HepG2 (cell line): ENCODE measurements at regions not wholly inside any gene's neighbourhood (a gene's known extent, or its start where the extent isn't known, plus 50 kb on each side); places are given as distances from the start of the nearest gene placed in this dataset.

ENCODE experiments used
- ATAC-seq: fragments of 200-7000 bp; cut with Tn5 transposase; 3 replicates; pipeline ENCODE4 v1.9.1; 2020; ENCODE audit warnings: mild to moderate bottlenecking, moderate library complexity
- BruUV-seq: library from RNA; stranded (reverse); fragments of 400-500 nt; replicated peaks from 2 replicates; lab custom pipeline; 2021; lab: Mats Ljungman, UMichigan
- CTCF ChIA-PET: fragments of 300-600 bp; formaldehyde crosslinking; extraction: SDS; loops from one replicate; lab custom pipeline; 2021; ENCODE audit warnings: low total read pairs, inconsistent platforms, low intra/inter-chr PET ratio; lab: Yijun Ruan, JAX
- POLR2A ChIA-PET: fragments of 350-600 bp; sonication (Branson Sonifier 250); formaldehyde crosslinking; loops from one replicate; lab custom pipeline; 2020; ENCODE audit warnings: antibody characterized with exemption, inconsistent platforms; lab: Yijun Ruan, JAX
- DNase-seq: peaks from one replicate; pipeline ENCODE4 v3.0.0-alpha.2; 2015; ENCODE audit warnings: low spot score
- FAIRE-seq: peaks from 3 replicates; lab custom pipeline; 2011; peaks lifted over from hg19 to GRCh38; lab: Jason Lieb, UNC
- H2AFZ ChIP-seq: one replicate; pipeline ENCODE4 v1.6.1; 2011; ENCODE audit warnings: low read length, inconsistent platforms
- H3K27ac ChIP-seq: fragments of 300-600 bp; 3 replicates; pipeline ENCODE4 v1.8.0; 2011; ENCODE audit warnings: mixed run types, mild to moderate bottlenecking, mixed read lengths, low read length, inconsistent platforms; ENCODE audit not compliant: insufficient read depth; ENCODE audit errors: extremely low read length
- H3K27me3 ChIP-seq, 2 experiments: fragments of 200-600 bp in 1 of 2; 2 replicates in 1 of 2; 3 replicates in 1 of 2; pipeline versions ENCODE4 v1.6.0 to v1.8.0; 2011; ENCODE audit warnings: low read length in 2 of 2, mild to moderate bottlenecking in 2 of 2, moderate library complexity in 2 of 2, inconsistent platforms in 1 of 2; ENCODE audit not compliant: insufficient read depth in 2 of 2, control insufficient read depth in 1 of 2
- H3K36me3 ChIP-seq, 2 experiments: fragments of 200-600 bp in 1 of 2; replicated peaks in 1 of 2; 2 replicates in 1 of 2; 3 replicates in 1 of 2; pipeline versions ENCODE4 v1.5.1 to v1.8.0; 2011; ENCODE audit warnings: low read length in 2 of 2, inconsistent platforms in 1 of 2; ENCODE audit not compliant: insufficient read depth in 2 of 2, control insufficient read depth in 1 of 2
- H3K4me1 ChIP-seq: 2 replicates; pipeline ENCODE4 v1.5.1; 2012; ENCODE audit warnings: low read length, inconsistent platforms; ENCODE audit not compliant: insufficient read depth
- H3K4me2 ChIP-seq: 2 replicates; pipeline ENCODE4 v1.6.0; 2011; ENCODE audit warnings: low read depth, low read length, inconsistent platforms
- H3K4me3 ChIP-seq, 3 experiments: fragments of 200-600 bp in 1 of 3; sonication (generic), shearing (Covaris generic) in 1 of 3; replicated peaks in 1 of 3; 2 replicates each; pipeline ENCODE4 v1.5.1; 2011 to 2016; ENCODE audit warnings: low read length in 3 of 3, inconsistent platforms in 2 of 3, low read depth in 2 of 3, mild to moderate bottlenecking in 2 of 3, control low read depth in 1 of 3, mixed read lengths in 1 of 3; ENCODE audit not compliant: insufficient read depth in 1 of 3
- H3K79me2 ChIP-seq: one replicate; pipeline ENCODE4 v1.6.1; 2011; ENCODE audit warnings: low read length, inconsistent platforms; ENCODE audit not compliant: insufficient read depth
- H3K9ac ChIP-seq: 2 replicates; pipeline ENCODE4 v1.6.0; 2011; ENCODE audit warnings: mild to moderate bottlenecking, low read depth, low read length, inconsistent platforms; ENCODE audit not compliant: insufficient read depth
- H3K9me3 ChIP-seq: 2 replicates; pipeline ENCODE4 v1.5.1; 2012; ENCODE audit warnings: mild to moderate bottlenecking, low read length
- H4K20me1 ChIP-seq: 2 replicates; pipeline ENCODE4 v1.6.0; 2011; ENCODE audit warnings: inconsistent platforms, mild to moderate bottlenecking, low read length, moderate library complexity; ENCODE audit not compliant: insufficient read depth
- CERS6 ChIP-seq: sonication (generic); formaldehyde crosslinking; IDR thresholded peaks from 2 replicates; pipeline ENCODE4 v1.5.0; 2020; ENCODE audit warnings: missing genetic modification reagents
- EEA1 ChIP-seq: sonication (generic); formaldehyde crosslinking; IDR thresholded peaks from 2 replicates; pipeline ENCODE4 v1.5.1; 2020; ENCODE audit warnings: mild to moderate bottlenecking, missing genetic modification reagents, borderline replicate concordance
- NR3C1 ChIP-seq: sonication (generic); formaldehyde crosslinking; IDR thresholded peaks from 2 replicates; pipeline ENCODE4 v1.4.0; 2020; ENCODE audit warnings: missing genetic modification reagents
- PAWR ChIP-seq: sonication (generic); formaldehyde crosslinking; IDR thresholded peaks from 2 replicates; pipeline ENCODE4 v1.4.0; 2020; ENCODE audit warnings: missing genetic modification reagents, mild to moderate bottlenecking, borderline replicate concordance
- PRPF4 ChIP-seq: fragments of 200-400 bp; formaldehyde crosslinking; IDR thresholded peaks from 2 replicates; pipeline ENCODE4 v1.6.1; 2016; ENCODE audit warnings: low read length, low read depth; ENCODE audit not compliant: poor library complexity, severe bottlenecking
- PTBP1 ChIP-seq: fragments of 200-400 bp; formaldehyde crosslinking; IDR thresholded peaks from 2 replicates; pipeline ENCODE4 v1.6.1; 2018; ENCODE audit warnings: low read length, low read depth; ENCODE audit not compliant: poor library complexity, severe bottlenecking
- RBM39 ChIP-seq: fragments of 200-400 bp; formaldehyde crosslinking; IDR thresholded peaks from one replicate; pipeline ENCODE4 v1.6.1; 2018; ENCODE audit warnings: antibody characterized with exemption, mild to moderate bottlenecking, low read depth, low read length; ENCODE audit not compliant: poor library complexity, severe bottlenecking
- REPIN1 ChIP-seq: sonication (generic); formaldehyde crosslinking; IDR thresholded peaks from 2 replicates; pipeline ENCODE4 v1.8.0; 2022; ENCODE audit warnings: missing genetic modification reagents, low read depth, mild to moderate bottlenecking, borderline replicate concordance
- RFX1 ChIP-seq: fragments of 450-650 bp; IDR thresholded peaks from 2 replicates; pipeline ENCODE4 v1.6.1; 2017
- ZMAT5 ChIP-seq: sonication (generic); formaldehyde crosslinking; IDR thresholded peaks from 2 replicates; pipeline ENCODE4 v1.5.0; 2020; ENCODE audit warnings: mild to moderate bottlenecking, low read depth, missing genetic modification reagents, borderline replicate concordance
- ZNF557 ChIP-seq: sonication (generic); formaldehyde crosslinking; IDR thresholded peaks from 2 replicates; pipeline ENCODE4 v1.4.0; 2020; ENCODE audit warnings: missing genetic modification reagents
- ZNF619 ChIP-seq: sonication (generic); formaldehyde crosslinking; IDR thresholded peaks from 2 replicates; pipeline ENCODE4 v1.4.0; 2020; ENCODE audit warnings: mild to moderate bottlenecking, missing genetic modification reagents
- ZNF674 ChIP-seq: sonication (generic); formaldehyde crosslinking; IDR thresholded peaks from 2 replicates; pipeline ENCODE4 v1.5.0; 2020; ENCODE audit warnings: low read depth, mild to moderate bottlenecking, missing genetic modification reagents
- ZNF703 ChIP-seq: sonication (generic); formaldehyde crosslinking; IDR thresholded peaks from 2 replicates; pipeline ENCODE4 v1.5.1; 2020; ENCODE audit warnings: missing genetic modification reagents, mild to moderate bottlenecking, moderate library complexity, borderline replicate concordance
- ZSCAN12 ChIP-seq: sonication (generic); formaldehyde crosslinking; IDR thresholded peaks from 2 replicates; pipeline ENCODE4 v1.9.0; 2021; ENCODE audit warnings: mild to moderate bottlenecking, missing genetic modification reagents
- WGBS: methylation state at CpG from one replicate; pipeline ENCODE4 v1.1.6; 2017; ENCODE audit warnings: low lambda C conversion rate; 5-methylcytosine and 5-hydroxymethylcytosine counted together
- in situ Hi-C: cut with HindIII; loops from 2 replicates; pipeline ENCODE4 v1.10.0; 2017; ENCODE audit warnings: low pct_unique_long_range_greater_than_20kb; ENCODE audit not compliant: extremely low pct_ligation_motif_present
- intact Hi-C: fragments of 100-400 bp; cut with micrococcal nuclease; formaldehyde crosslinking; loops from one replicate; pipeline ENCODE4 v1.10.0; 2022; ENCODE audit not compliant: unreplicated experiment
- TF ChIP-seq, protein P1 (sequence below): IDR thresholded peaks from 2 replicates; pipeline ENCODE4 v1.6.1; 2016; ENCODE audit warnings: mild to moderate bottlenecking, missing biosample characterization, missing genetic modification reagents
- TF ChIP-seq, protein P2 (sequence below): sonication (generic); formaldehyde crosslinking; IDR thresholded peaks from 2 replicates; pipeline ENCODE4 v1.4.0; 2020; ENCODE audit warnings: missing genetic modification reagents

DNA sequence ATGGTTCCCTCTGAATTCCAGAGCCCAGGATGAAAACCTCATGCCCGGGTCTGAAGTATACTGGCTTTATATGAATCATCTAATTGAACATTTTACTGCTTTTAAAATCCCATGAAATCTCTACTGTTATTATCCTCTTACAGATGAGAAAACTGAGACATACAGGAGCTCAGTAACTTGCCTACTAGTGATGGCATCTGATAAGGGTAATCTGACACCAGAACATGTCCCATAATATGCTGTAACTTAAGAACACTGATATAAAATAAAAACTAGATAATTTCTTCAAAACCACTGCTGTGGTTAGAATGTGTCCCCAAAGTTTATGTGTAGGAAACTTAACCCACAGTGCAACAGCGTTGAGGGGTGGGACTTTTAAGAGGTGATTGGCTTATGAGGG lies 219.6 kb upstream of the TMTC1 start (continued):
- no peak for TF ChIP-seq ZMAT5
- TF ChIP-seq PTBP1: no peak
- TF ChIP-seq EEA1: no peak
- TF ChIP-seq ZNF674 (CRISPR knock-in tag): no peak
- no peak for TF ChIP-seq CERS6
- no peak for TF ChIP-seq ZNF619 (CRISPR knock-in tag)
- TF ChIP-seq, all 625 proteins: peak for 0

- Histone ChIP-seq H3K9me3 (no peaks in the 10 kb centered on the region), H3K4me3 (no peak overlapping the region), H3K79me2 (no peaks in the 10 kb centered on the region), H3K4me1 (no peaks in the 10 kb centered on the region), H3K27me3 (no peaks in the 10 kb centered on the region), H3K27ac (no peak overlapping the region), H2AFZ (no peak overlapping the region), H3K9ac (no peak overlapping the region), H3K4me2 (no peak overlapping the region), H3K36me3 (no peaks in the 10 kb centered on the region), H4K20me1 (no peaks in the 10 kb centered on the region)
- BruUV-seq: no TSS peak
- intact Hi-C loops (no loop called here), in situ Hi-C loops (no loop called here)
- ChIA-PET POLR2A (no interaction called here), CTCF (no interaction called here)
- no peak for DNase-seq
- FAIRE-seq: no peak
- WGBS: 25% methylated on average over 5 of the region's 5 CpGs
- ATAC-seq: no peak
- TF ChIP-seq ZNF557 (CRISPR knock-in tag): no peak
- no peak for TF ChIP-seq REPIN1
- TF ChIP-seq, protein P1, sequence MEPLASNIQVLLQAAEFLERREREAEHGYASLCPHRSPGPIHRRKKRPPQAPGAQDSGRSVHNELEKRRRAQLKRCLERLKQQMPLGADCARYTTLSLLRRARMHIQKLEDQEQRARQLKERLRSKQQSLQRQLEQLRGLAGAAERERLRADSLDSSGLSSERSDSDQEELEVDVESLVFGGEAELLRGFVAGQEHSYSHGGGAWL (CRISPR knock-in tag): no peak
- TF ChIP-seq, protein P2, sequence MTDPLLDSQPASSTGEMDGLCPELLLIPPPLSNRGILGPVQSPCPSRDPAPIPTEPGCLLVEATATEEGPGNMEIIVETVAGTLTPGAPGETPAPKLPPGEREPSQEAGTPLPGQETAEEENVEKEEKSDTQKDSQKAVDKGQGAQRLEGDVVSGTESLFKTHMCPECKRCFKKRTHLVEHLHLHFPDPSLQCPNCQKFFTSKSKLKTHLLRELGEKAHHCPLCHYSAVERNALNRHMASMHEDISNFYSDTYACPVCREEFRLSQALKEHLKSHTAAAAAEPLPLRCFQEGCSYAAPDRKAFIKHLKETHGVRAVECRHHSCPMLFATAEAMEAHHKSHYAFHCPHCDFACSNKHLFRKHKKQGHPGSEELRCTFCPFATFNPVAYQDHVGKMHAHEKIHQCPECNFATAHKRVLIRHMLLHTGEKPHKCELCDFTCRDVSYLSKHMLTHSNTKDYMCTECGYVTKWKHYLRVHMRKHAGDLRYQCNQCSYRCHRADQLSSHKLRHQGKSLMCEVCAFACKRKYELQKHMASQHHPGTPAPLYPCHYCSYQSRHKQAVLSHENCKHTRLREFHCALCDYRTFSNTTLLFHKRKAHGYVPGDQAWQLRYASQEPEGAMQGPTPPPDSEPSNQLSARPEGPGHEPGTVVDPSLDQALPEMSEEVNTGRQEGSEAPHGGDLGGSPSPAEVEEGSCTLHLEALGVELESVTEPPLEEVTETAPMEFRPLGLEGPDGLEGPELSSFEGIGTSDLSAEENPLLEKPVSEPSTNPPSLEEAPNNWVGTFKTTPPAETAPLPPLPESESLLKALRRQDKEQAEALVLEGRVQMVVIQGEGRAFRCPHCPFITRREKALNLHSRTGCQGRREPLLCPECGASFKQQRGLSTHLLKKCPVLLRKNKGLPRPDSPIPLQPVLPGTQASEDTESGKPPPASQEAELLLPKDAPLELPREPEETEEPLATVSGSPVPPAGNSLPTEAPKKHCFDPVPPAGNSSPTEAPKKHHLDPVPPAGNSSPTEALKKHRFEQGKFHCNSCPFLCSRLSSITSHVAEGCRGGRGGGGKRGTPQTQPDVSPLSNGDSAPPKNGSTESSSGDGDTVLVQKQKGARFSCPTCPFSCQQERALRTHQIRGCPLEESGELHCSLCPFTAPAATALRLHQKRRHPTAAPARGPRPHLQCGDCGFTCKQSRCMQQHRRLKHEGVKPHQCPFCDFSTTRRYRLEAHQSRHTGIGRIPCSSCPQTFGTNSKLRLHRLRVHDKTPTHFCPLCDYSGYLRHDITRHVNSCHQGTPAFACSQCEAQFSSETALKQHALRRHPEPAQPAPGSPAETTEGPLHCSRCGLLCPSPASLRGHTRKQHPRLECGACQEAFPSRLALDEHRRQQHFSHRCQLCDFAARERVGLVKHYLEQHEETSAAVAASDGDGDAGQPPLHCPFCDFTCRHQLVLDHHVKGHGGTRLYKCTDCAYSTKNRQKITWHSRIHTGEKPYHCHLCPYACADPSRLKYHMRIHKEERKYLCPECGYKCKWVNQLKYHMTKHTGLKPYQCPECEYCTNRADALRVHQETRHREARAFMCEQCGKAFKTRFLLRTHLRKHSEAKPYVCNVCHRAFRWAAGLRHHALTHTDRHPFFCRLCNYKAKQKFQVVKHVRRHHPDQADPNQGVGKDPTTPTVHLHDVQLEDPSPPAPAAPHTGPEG (CRISPR knock-in tag): no peak
- no peak for TF ChIP-seq ZNF703
- TF ChIP-seq RFX1: no peak
- TF ChIP-seq PRPF4: no peak
- no peak for TF ChIP-seq NR3C1 (CRISPR knock-in tag)
- no peak for TF ChIP-seq RBM39
- TF ChIP-seq PAWR (CRISPR knock-in tag): no peak
- TF ChIP-seq ZSCAN12: no peak
Observed at GRCh38 chr12:30002677-30003076, 218.9 kb upstream of the TMTC1 start.
